Stimulated activated effector memory CD8-positive, alpha-beta T cell treated with anti-CD3 and anti-CD28 coated beads, Interleukin-12 subunit alpha, Interleukin-12 subunit beta, amount 100 ng/mL, for 72 hours (primary cell): ENCODE measurements at regions not wholly inside any gene's neighbourhood (a gene's known extent, or its start where the extent isn't known, plus 50 kb on each side); places are given as distances from the start of the nearest gene placed in this dataset.
"Not testable (repeated sequence)": the region's sequence is repeated elsewhere in the genome, so short reads cannot be mapped to it uniquely, and the experiment has no call there.

Experiments
- ATAC-seq: fragments of 150-1000 bp; cut with Tn5 transposase; 2 replicates; pipeline ENCODE4 v1.10.0; 2021
- DNase-seq, 2 donors: peaks; one replicate each; pipeline ENCODE4 v3.0.0; 2021 to 2022; ENCODE audit warnings: low spot score in 2 of 2
- H3K27ac Mint-ChIP-seq: one replicate; pipeline ENCODE4 v1.8.0; 2022; ENCODE audit warnings: mild to moderate bottlenecking, mixed read lengths
- H3K36me3 Mint-ChIP-seq: one replicate; pipeline ENCODE4 v1.8.0; 2022; ENCODE audit warnings: mild to moderate bottlenecking, mixed read lengths
- H3K4me1 Mint-ChIP-seq: one replicate; pipeline ENCODE4 v1.8.0; 2022; ENCODE audit warnings: mixed read lengths
- H3K4me3 Mint-ChIP-seq: one replicate; pipeline ENCODE4 v1.8.0; 2022; ENCODE audit warnings: mild to moderate bottlenecking, mixed read lengths
- H3K9me3 Mint-ChIP-seq: one replicate; pipeline ENCODE4 v1.8.0; 2022; ENCODE audit warnings: mixed read lengths

DNA sequence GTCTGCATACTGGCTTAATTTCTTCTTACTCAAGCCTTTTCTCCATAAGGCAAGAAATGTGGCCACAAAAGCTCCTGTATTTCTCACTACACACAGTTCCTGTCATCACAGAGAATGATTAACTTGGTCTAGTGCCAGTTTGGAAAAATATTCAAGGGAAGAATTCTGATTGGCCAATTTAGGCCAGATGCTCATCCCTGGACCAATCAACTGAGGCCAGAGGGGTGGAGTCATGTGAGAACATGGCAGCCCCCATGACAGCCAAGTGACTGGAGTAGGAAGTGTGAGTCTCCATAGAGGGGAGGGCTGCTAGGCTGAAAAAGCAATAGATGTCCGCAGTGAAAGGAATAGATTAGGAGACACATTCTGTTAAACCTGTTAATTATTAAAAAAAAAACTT, 56.4 kb upstream of the EEF2KMT start:
- not testable (repeated sequence) for H3K27ac Mint-ChIP-seq, H3K36me3 Mint-ChIP-seq, H3K9me3 Mint-ChIP-seq, H3K4me3 Mint-ChIP-seq, ATAC-seq, DNase-seq, H3K4me1 Mint-ChIP-seq

DNA sequence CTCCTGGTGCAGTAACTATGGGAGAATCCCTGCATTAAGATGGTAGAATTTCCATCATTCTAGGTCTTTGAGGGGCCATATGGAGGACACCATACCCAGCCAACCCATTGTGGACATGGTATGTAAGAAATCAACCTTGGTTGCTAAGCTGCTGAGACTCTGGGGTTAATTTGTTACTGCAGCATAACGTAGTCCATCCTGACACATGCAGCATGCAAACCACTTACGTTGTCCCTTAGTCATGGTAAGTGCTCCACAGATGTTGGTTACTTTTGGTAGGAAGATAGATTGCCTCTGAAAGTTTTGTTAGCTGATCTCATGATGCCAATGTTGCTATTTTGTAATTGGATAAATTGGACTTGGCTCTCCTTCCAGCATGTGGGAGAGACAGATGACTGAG, 53.8 kb upstream of the EEF2KMT start:
- not testable (repeated sequence) for H3K36me3 Mint-ChIP-seq

More for the DNA sequence above, 53.8 kb upstream of the EEF2KMT start:
- H3K4me1 Mint-ChIP-seq, H3K4me3 Mint-ChIP-seq, H3K27ac Mint-ChIP-seq, DNase-seq, H3K9me3 Mint-ChIP-seq, ATAC-seq: not testable (repeated sequence)
